ENCODE measurements at regions not wholly inside any gene's neighbourhood (a gene's known extent, or its start where the extent isn't known, plus 50 kb on each side); places are given as distances from the start of the nearest gene placed in this dataset.

DNA sequence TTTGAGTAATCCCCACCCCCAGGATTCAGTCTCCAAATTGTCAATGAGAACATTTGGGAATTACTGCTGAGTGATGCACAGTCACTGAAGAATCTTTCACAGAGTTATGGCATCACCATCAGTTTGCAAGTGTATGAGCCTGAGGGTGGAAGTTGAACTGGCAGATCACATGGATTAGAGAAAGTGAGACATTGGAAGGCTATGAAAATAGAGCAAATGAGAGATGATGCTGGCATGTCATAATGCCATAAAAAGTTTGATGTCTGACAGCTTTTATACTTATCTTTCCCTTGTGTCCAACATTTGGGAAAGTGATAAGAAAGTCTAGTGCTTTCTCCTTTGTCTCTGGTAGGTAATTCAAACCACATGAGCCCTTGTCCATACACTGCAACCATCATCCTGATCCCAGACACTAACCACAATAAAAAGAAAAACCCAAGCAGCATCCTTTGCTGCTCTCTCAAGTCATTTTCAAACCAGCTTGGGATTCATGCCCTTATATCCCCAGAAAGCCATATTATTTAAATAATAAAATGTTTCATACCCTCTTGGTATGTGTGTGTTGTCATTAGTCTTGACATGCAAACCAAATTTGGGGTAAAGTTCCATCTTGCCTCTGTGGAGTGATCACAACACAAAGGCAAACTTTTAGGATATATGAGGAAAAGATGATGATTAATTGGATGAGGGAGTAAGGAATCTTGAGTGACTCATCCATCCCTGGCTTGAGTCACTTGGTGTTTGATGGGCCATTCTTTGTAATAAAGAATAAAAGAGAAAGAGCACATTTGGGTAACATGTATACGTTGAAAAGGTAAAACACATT lies 438.9 kb downstream of the GRXCR1 start:
- no peaks in the 10 kb centered on the region for H3K27me3 ChIP-seq
- no peaks in the 10 kb centered on the region for H3K9me3 ChIP-seq
- no peak overlapping the region for H3K27ac ChIP-seq
- no peak for DNase-seq
- WGBS, 2 donors = 74 to 80% methylated on average over 1 of the region's 1 CpG
- no peaks in the 10 kb centered on the region for H3K36me3 ChIP-seq
- no peak overlapping the region for H3K4me3 ChIP-seq
- intact Hi-C loops (cut with DNase I) = no loop called here
- TF ChIP-seq POLR2A (IDR thresholded peaks at IDR 0.05) (no peak), POLR2AphosphoS5 (IDR thresholded peaks at IDR 0.05) (no peak), EP300 (IDR thresholded peaks at IDR 0.05) (no peak)
- TF ChIP-seq, protein P1, sequence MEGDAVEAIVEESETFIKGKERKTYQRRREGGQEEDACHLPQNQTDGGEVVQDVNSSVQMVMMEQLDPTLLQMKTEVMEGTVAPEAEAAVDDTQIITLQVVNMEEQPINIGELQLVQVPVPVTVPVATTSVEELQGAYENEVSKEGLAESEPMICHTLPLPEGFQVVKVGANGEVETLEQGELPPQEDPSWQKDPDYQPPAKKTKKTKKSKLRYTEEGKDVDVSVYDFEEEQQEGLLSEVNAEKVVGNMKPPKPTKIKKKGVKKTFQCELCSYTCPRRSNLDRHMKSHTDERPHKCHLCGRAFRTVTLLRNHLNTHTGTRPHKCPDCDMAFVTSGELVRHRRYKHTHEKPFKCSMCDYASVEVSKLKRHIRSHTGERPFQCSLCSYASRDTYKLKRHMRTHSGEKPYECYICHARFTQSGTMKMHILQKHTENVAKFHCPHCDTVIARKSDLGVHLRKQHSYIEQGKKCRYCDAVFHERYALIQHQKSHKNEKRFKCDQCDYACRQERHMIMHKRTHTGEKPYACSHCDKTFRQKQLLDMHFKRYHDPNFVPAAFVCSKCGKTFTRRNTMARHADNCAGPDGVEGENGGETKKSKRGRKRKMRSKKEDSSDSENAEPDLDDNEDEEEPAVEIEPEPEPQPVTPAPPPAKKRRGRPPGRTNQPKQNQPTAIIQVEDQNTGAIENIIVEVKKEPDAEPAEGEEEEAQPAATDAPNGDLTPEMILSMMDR (IDR thresholded peaks at IDR 0.05) = no peak
- no peaks in the 10 kb centered on the region for H3K4me1 ChIP-seq

DNA sequence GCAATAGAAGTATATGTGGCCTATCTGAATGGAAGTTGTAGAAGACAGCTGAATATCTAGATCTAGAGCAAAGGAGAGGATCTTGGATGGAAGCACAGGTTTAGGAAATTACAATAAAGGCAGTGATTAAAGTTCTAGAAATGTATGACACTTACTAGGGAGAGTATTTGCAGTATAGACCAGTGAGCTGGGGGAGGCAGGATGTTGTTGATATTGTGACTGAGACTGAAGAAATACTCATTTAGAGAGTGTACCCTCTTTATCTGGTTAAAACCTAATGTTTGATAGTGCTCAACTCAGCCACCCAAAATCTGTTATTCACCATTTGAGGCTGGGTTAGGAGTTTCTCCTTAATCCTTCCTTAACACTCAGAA lies 439.5 kb downstream of the GRXCR1 start:
- Histone ChIP-seq H3K36me3 (no peaks in the 10 kb centered on the region), H3K9me3 (no peaks in the 10 kb centered on the region), H3K4me3 (no peak overlapping the region), H3K4me1 (no peaks in the 10 kb centered on the region), H3K27ac (no peak overlapping the region), H3K27me3 (no peaks in the 10 kb centered on the region)
- TF ChIP-seq EP300 (IDR thresholded peaks at IDR 0.05) (no peak), POLR2A (IDR thresholded peaks at IDR 0.05) (no peak), POLR2AphosphoS5 (IDR thresholded peaks at IDR 0.05) (no peak)
- TF ChIP-seq, protein P1 (IDR thresholded peaks at IDR 0.05) = no peak
- intact Hi-C loops (cut with DNase I) = no loop called here
- DNase-seq = no peak

DNA sequence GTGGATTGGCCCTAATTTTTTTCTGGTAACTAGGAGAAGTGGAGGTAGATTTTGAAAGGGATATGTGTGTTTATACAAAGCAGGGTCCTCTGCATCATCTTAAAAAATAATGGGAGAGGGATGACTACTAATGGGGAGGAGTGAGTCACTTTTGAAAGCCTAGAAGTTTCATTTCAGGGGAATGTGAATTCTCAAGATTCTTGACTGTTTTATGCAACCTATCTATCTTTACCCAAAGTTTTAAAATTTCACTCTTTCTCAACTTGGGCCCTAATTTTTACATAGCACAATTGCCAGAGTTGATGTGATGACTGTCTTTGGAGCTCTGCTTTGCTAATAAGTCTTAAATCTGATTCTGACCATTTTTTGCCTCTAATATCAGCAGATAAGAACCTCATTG lies 445.2 kb downstream of the GRXCR1 start:
- H3K4me1 ChIP-seq = no peaks in the 10 kb centered on the region
- TF ChIP-seq EP300 (IDR thresholded peaks at IDR 0.05) = no peak
- no peak for TF ChIP-seq POLR2AphosphoS5 (IDR thresholded peaks at IDR 0.05)
- no peak for TF ChIP-seq POLR2A (IDR thresholded peaks at IDR 0.05)
- TF ChIP-seq, protein P1 (IDR thresholded peaks at IDR 0.05) = no peak
- H3K4me3 ChIP-seq = no peak overlapping the region
- intact Hi-C loops (cut with DNase I) = no loop called here
- no peak for DNase-seq
- no peaks in the 10 kb centered on the region for H3K9me3 ChIP-seq
- no peaks in the 10 kb centered on the region for H3K36me3 ChIP-seq
- no peak overlapping the region for H3K27ac ChIP-seq
- no peaks in the 10 kb centered on the region for H3K27me3 ChIP-seq

DNA sequence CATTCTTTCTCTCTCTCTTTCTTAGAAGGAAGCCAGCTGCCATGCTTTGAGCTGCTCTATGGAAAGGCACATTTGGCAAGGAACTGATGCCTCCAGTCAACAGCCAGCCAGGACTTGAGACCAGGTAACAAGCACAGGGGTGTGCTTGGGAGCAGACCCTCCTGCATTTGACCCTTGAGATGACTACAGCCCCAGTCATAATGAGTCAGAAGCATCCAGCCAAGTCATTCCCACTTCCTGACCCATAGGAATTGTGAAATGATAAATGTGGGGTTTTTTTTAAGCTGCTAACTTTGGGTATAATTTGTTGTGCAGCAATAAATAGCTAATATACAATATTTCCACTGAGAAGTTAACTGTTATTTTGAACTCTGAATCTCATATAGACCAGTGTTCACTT lies 446.9 kb downstream of the GRXCR1 start:
- Histone ChIP-seq H3K4me1 (no peaks in the 10 kb centered on the region), H3K9me3 (no peaks in the 10 kb centered on the region), H3K36me3 (no peaks in the 10 kb centered on the region), H3K4me3 (no peak overlapping the region), H3K27ac (no peak overlapping the region), H3K27me3 (no peaks in the 10 kb centered on the region)
- intact Hi-C loops (cut with DNase I) = no loop called here
- TF ChIP-seq, protein P1 (IDR thresholded peaks at IDR 0.05) = no peak
- DNase-seq = no peak

DNA sequence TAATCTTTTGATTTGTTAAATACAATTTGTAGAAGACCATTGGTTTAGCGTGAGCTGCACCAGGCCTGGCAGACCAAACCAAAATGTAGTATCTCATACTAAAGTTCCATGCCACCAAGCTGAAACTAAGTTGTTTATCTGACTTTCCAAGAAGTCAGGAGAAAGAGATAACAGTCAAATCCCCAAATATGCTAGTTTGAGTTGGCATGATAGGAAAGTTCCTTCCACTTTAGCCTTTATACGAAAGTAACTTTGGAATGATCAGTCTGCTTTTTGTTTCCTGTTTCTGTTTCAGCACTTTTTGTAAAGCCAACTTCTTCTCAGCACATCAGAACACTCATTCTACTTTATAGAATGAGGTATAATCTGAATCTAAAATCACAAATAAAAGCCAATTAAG lies 449.2 kb downstream of the GRXCR1 start:
- no peaks in the 10 kb centered on the region for H3K36me3 ChIP-seq
- no peak for DNase-seq
- no peak overlapping the region for H3K27ac ChIP-seq
- TF ChIP-seq, protein P1 (IDR thresholded peaks at IDR 0.05) = no peak
- TF ChIP-seq POLR2A (IDR thresholded peaks at IDR 0.05) = no peak
- no peak for TF ChIP-seq POLR2AphosphoS5 (IDR thresholded peaks at IDR 0.05)
- TF ChIP-seq EP300 (IDR thresholded peaks at IDR 0.05) = no peak
- H3K9me3 ChIP-seq = no peaks in the 10 kb centered on the region
- H3K27me3 ChIP-seq = no peaks in the 10 kb centered on the region
- intact Hi-C loops (cut with DNase I) = no loop called here
- H3K4me3 ChIP-seq = no peak overlapping the region
- H3K4me1 ChIP-seq = no peaks in the 10 kb centered on the region
- 72 to 81% methylated on average over 2 of the region's 2 CpGs for WGBS, 2 donors

Data from sigmoid colon (tissue), 6 donors.